NCI-H2081 (cell line): ENCODE measurements at regions not wholly inside any gene's neighbourhood (a gene's known extent, or its start where the extent isn't known, plus 50 kb on each side); places are given as distances from the start of the nearest gene placed in this dataset.
"Not testable (repeated sequence)": the region's sequence is repeated elsewhere in the genome, so short reads cannot be mapped to it uniquely, and the experiment has no call there.

Experiments used
- DNase-seq, 2 experiments: peaks; one replicate each; lab custom pipeline; 2025; lab: John Stamatoyannopoulos, UW

GRCh38 chr18:22043837-22044236 is 125.6 kb upstream of the GATA6 start:
- no peak for DNase-seq

- DNase-seq = no peak
Observed at GRCh38 chr18:22044474-22045220, 124.7 kb upstream of the GATA6 start.

GRCh38 chr18:22045221-22045918 is 124.0 kb upstream of the GATA6 start:
- DNase-seq = no peak

GRCh38 chr18:22046473-22046872 is 122.9 kb upstream of the GATA6 start:
- DNase-seq = no peak

GRCh38 chr18:22047485-22047884 is 121.9 kb upstream of the GATA6 start:
- no peak for DNase-seq

DNA sequence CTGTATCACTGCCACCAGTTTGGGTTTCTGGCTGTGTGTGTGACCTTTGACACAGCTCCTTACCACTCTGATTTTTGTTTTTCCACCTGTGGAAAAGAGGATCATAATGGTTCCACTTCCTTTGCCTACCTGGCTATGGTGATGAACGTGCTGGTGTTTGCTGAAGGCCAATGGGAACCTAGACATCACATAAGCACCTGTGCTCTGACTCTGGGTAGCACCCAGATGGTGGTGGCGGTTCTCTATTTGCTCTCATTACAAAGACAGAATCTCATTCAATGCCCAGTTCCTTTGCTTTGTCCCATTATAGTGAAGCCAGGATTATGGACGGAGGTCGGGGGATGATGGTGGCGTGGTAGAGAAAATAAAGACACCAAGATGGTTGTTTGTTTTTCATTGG is 121.2 kb upstream of the GATA6 start:
- no peak for DNase-seq

- no peak for DNase-seq
Observed at GRCh38 chr18:22048932-22049615, 120.3 kb upstream of the GATA6 start.

- no peak for DNase-seq
Observed at GRCh38 chr18:22052405-22053105, 116.8 kb upstream of the GATA6 start.

- no peak for DNase-seq
Observed at GRCh38 chr18:22055466-22056238, 113.7 kb upstream of the GATA6 start.

DNA sequence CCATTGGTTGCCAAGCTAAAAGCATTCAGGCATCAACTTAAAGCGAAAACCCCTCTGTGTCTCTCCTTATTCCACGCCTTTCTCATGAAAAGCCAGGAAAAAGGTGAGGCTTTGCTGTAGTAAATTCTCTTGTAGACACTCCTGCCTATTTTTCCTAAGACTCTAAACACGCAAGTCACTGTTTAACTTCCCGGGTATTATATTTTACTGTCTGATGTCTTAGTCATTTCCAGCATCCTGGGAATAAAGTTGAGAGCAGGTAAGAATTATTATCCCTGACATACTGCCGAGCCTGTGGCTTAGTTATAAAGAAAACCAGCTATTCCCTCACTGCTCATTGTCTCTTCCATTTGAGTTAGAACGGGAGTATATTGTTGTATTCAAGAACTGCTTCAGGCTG is 112.4 kb upstream of the GATA6 start:
- no peak for DNase-seq

DNA sequence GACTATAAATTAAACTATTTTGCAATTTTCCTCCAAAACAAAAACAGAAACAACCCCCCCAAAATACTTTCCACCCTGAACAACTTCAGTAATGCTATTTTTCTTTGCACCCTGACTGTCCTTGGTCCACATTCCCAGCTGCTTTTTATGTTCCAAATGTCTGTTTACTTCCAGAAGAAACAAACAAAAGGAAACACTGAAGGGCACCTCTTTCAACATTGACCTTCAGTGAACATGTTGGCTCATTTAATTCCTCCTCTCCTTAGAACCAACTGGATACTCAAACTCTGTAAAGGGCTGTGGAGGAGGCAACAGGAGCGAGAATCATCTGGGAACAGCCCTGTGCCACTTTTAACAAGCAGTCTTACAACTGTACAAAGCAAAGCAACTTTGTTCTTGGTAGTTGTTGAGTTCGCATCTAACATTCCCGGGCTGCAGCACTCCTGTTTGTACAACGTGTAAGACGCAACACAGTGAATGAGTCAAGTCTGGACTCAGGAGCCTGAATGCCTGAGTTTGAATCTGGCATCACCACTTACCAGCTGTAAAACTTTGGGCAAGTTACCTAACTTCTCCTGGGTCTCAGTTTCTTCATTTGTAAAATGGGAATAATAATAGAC is 111.4 kb upstream of the GATA6 start:
- DNase-seq = no peak

GRCh38 chr18:22060361-22060760 is 109.0 kb upstream of the GATA6 start:
- DNase-seq = no peak

- DNase-seq = no peak
Observed at GRCh38 chr18:22063102-22063501, 106.3 kb upstream of the GATA6 start.

DNA sequence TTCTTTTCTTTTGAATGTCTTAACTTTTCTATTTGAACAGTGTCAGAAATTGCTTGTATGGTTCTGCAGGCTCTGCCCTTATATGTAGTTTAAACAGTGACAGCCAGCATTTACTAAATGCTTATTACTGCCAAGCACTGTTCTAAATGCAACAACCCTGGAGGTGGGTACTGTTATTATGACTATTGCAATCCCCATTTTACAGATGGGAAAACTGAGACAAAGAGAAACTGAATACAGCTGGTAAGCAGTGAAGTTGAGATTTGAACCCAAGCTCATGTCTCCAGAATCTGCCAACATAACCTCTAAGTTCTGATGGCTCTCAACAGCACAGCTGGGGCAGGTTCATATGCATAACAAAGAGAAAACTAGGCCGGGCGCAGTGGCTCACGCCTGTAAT is 105.7 kb upstream of the GATA6 start:
- DNase-seq = no peak

DNA sequence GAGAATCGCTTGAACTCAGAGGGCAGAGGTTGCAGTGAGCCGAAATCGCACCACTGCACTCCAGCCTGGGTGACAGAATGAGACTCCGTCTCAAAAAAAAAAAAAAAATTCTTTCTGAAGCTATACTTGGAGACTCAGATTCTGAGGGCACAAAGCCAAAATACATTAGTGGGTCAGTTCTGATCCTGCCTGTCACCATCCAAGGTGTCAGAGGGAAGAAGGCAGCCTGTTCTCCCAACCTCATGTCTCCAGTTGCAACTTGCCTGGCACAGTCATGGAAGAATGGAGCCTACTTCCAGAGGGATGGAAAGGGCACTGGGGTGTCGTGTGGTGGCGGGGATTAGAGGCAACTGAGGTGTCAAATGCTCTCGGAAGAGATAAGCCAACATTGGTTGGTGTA is 104.8 kb upstream of the GATA6 start:
- DNase-seq = no peak

GRCh38 chr18:22065311-22065710 is 104.1 kb upstream of the GATA6 start:
- no peak for DNase-seq

DNA sequence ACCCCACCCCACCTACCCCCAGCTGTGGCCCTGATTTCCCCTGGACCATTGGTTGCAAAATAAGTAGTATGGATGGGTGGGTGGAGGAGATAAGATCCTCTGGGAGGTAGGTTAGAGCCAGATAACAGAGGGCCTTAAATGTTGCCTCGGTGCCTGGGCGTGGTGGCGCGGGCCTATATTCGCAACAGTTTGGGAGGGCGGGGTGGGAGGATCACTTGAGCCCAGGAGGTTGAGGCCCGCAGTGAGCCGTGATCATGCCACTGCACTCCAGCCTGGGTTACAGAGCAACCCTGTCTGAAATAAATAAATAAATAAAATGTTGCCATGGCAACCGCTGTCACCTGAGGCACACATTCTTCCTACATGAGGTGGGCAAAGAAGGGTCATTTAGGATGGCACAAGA is 103.3 kb upstream of the GATA6 start:
- DNase-seq = no peak

- no peak for DNase-seq
Observed at GRCh38 chr18:22067109-22067508, 102.3 kb upstream of the GATA6 start.

DNA sequence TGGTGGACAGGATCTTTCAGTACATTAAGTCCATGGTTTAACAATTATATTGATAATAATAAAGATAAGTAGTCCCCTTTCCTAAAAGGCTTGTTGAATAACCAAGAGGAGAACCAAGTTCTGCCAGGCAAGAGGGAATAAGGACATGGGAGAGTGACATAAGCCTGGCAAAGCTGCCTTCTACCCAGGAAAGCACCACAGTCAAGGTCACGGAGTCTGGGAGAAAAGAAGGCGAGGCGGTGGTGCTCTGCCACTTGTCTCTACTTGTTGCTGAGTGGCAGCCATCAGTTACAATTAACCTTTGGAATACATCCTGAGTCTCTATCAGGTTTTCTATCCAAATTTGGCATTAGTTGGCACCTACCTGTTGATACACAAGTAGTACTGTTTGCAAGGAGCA is 101.7 kb upstream of the GATA6 start:
- no peak for DNase-seq

- not testable (repeated sequence) for DNase-seq
Observed at GRCh38 chr18:22068784-22069183, 100.6 kb upstream of the GATA6 start.

DNA sequence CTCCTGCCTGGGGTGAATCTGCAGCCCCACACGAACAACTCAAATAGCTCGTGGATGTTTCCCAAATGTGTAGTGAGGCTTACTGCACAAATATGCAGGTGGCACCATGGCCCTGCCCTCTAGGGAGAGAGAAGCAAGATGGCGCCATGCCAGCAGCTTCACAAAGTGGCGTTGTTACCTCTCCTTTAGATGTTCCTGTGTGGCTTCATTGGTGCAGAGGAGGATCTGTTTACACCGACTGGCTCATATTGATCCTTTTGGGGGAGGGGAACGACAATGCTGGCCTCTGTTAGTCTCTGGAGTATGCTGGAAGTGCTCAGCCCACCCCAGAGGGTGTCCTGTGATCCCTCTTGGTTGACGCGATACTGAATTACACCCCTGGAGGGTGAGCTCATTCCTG is 99.5 kb upstream of the GATA6 start:
- no peak for DNase-seq
